CD14-positive monocyte (primary cell): ENCODE measurements at regions not wholly inside any gene's neighbourhood (a gene's known extent, or its start where the extent isn't known, plus 50 kb on each side); places are given as distances from the start of the nearest gene placed in this dataset.

ENCODE experiments used
- DNase-seq, 3 donors: peaks; one replicate each; pipeline ENCODE4 v3.0.0-alpha.2; 2011 to 2022
- H2AFZ ChIP-seq: 2 replicates; pipeline ENCODE4 v1.6.0; 2012; ENCODE audit warnings: mild to moderate bottlenecking, low read depth, low read length, inconsistent platforms; ENCODE audit not compliant: insufficient read depth, poor library complexity, severe bottlenecking
- H3K27ac ChIP-seq, 2 donors: 1 replicate in 1 of 2; 2 replicates in 1 of 2; pipeline ENCODE4 v1.5.1; 2012 to 2013; ENCODE audit warnings: low read length in 2 of 2, control low read depth in 1 of 2, inconsistent platforms in 1 of 2, low read depth in 1 of 2, mild to moderate bottlenecking in 1 of 2
- H3K27me3 ChIP-seq, 2 donors: one replicate each; pipeline versions ENCODE4 v1.6.0 to v1.6.1; 2011 to 2013; ENCODE audit warnings: low read length in 2 of 2; ENCODE audit not compliant: control insufficient read depth in 2 of 2, insufficient read depth in 2 of 2
- H3K36me3 ChIP-seq, 2 donors: replicated peaks in 1 of 2; 1 replicate in 1 of 2; 2 replicates in 1 of 2; pipeline versions ENCODE4 v1.5.1 to v1.6.1; 2012 to 2013; ENCODE audit warnings: low read length in 2 of 2, control low read depth in 1 of 2, inconsistent platforms in 1 of 2, mild to moderate bottlenecking in 1 of 2; ENCODE audit not compliant: insufficient read depth in 2 of 2, control insufficient read depth in 1 of 2
- H3K4me1 ChIP-seq, 2 donors: 1 replicate in 1 of 2; 2 replicates in 1 of 2; pipeline versions ENCODE4 v1.5.1 to v1.6.1; 2012 to 2013; ENCODE audit warnings: low read length in 2 of 2, control low read depth in 1 of 2, inconsistent platforms in 1 of 2, mild to moderate bottlenecking in 1 of 2, moderate library complexity in 1 of 2; ENCODE audit not compliant: insufficient read depth in 2 of 2, control insufficient read depth in 1 of 2
- H3K4me2 ChIP-seq: replicated peaks from 2 replicates; pipeline ENCODE3; 2012; ENCODE audit warnings: low read length, moderate library complexity, mild to moderate bottlenecking; ENCODE audit not compliant: poor library complexity, severe bottlenecking; ENCODE audit errors: extremely low read depth
- H3K4me3 ChIP-seq, 3 experiments: fragments of 200-600 bp in 1 of 3; sonication (generic) in 1 of 3; replicated peaks in 1 of 3; 1 replicate in 2 of 3; 2 replicates in 1 of 3; pipeline ENCODE4 v1.5.1; 2011 to 2013; ENCODE audit warnings: low read length in 3 of 3, mild to moderate bottlenecking in 3 of 3, control low read depth in 2 of 3, low read depth in 2 of 3, inconsistent platforms in 1 of 3, moderate library complexity in 1 of 3
- H3K79me2 ChIP-seq: 2 replicates; pipeline ENCODE4 v1.6.0; 2012; ENCODE audit warnings: mild to moderate bottlenecking, control low read depth, inconsistent platforms, low read length, moderate library complexity; ENCODE audit not compliant: insufficient read depth
- H3K9ac ChIP-seq: 2 replicates; pipeline ENCODE4 v1.6.0; 2017; ENCODE audit warnings: low read length, mild to moderate bottlenecking; ENCODE audit not compliant: insufficient read depth, poor library complexity, severe bottlenecking
- H3K9me3 ChIP-seq, 2 donors: replicated peaks in 1 of 2; 1 replicate in 1 of 2; 2 replicates in 1 of 2; pipeline versions ENCODE4 v1.5.1 to v1.6.1; 2012 to 2013; ENCODE audit warnings: low read length in 2 of 2, control low read depth in 1 of 2; ENCODE audit not compliant: control insufficient read depth in 1 of 2, insufficient read depth in 1 of 2
- H4K20me1 ChIP-seq: 2 replicates; pipeline ENCODE4 v1.6.0; 2012; ENCODE audit warnings: mild to moderate bottlenecking, low read length, control low read depth, moderate library complexity; ENCODE audit not compliant: insufficient read depth
- H3K27ac Mint-ChIP-seq, 7 donors: one replicate each; pipeline ENCODE4 v1.8.0; 2020; ENCODE audit warnings: mild to moderate bottlenecking in 7 of 7, mixed read lengths in 7 of 7, moderate library complexity in 6 of 7, inconsistent platforms in 2 of 7
- H3K27me3 Mint-ChIP-seq, 3 donors: one replicate each; pipeline ENCODE4 v1.8.0; 2021 to 2022; ENCODE audit warnings: low read depth in 3 of 3, mild to moderate bottlenecking in 3 of 3, mixed read lengths in 3 of 3, moderate library complexity in 3 of 3, inconsistent platforms in 1 of 3
- H3K36me3 Mint-ChIP-seq, 2 donors: one replicate each; pipeline ENCODE4 v1.8.0; 2020; ENCODE audit warnings: mixed read lengths in 2 of 2, inconsistent platforms in 1 of 2, mild to moderate bottlenecking in 1 of 2
- H3K4me1 Mint-ChIP-seq: one replicate; pipeline ENCODE4 v1.8.0; 2020; ENCODE audit warnings: mild to moderate bottlenecking, mixed read lengths
- H3K4me3 Mint-ChIP-seq, 2 donors: one replicate each; pipeline ENCODE4 v1.8.0; 2020; ENCODE audit warnings: mild to moderate bottlenecking in 2 of 2, mixed read lengths in 2 of 2, moderate library complexity in 1 of 2
- H3K9me3 Mint-ChIP-seq, 7 donors: one replicate each; pipeline ENCODE4 v1.8.0; 2020 to 2022; ENCODE audit warnings: mixed read lengths in 7 of 7, mild to moderate bottlenecking in 6 of 7, moderate library complexity in 6 of 7, inconsistent platforms in 2 of 7
- CTCF ChIP-seq: fragments of 200-600 bp; IDR thresholded peaks from one replicate; pipeline ENCODE4 v1.8.0; 2022; ENCODE audit warnings: antibody characterized with exemption, mild to moderate bottlenecking
- WGBS: methylation state at CpG from one replicate; pipeline ENCODE4 v1.1.5; 2013; ENCODE audit warnings: missing lambda C conversion rate; ENCODE audit not compliant: insufficient coverage; 5-methylcytosine and 5-hydroxymethylcytosine counted together
- intact Hi-C, 2 donors: fragments of 100-400 bp; cut with micrococcal nuclease; formaldehyde crosslinking; loops; one replicate each; pipeline versions ENCODE4 v1.15.0 to v1.15.1; 2023

GRCh38 chr2:128783896-128784295 is 465.2 kb upstream of the HS6ST1 start:
- Mint-ChIP-seq H3K4me1 (no peaks in the 10 kb centered on the region), H3K9me3 (peaks cover 3 to 8% (median 6%) of the 10 kb centered on the region in 7 donors), H3K27me3 (peaks cover 0 to 5% (median 2%) of the 10 kb centered on the region in 3 donors), H3K4me3 (no peak overlapping the region), H3K27ac (no peak overlapping the region), H3K36me3 (no peaks in the 10 kb centered on the region)
- H3K4me2 ChIP-seq, result no peak overlapping the region
- H3K4me3 ChIP-seq, result no peak overlapping the region
- no peaks in the 10 kb centered on the region for H4K20me1 ChIP-seq
- no peak for DNase-seq
- intact Hi-C loops, result no loop called here
- no peak overlapping the region for H3K27ac ChIP-seq
- no peaks in the 10 kb centered on the region for H3K4me1 ChIP-seq
- no peak overlapping the region for H2AFZ ChIP-seq
- peaks cover 0 to 5% of the 10 kb centered on the region in 2 donors for H3K9me3 ChIP-seq
- TF ChIP-seq CTCF, result no peak
- no peaks in the 10 kb centered on the region for H3K79me2 ChIP-seq
- H3K36me3 ChIP-seq, result no peaks in the 10 kb centered on the region
- WGBS, result 90% methylated on average over 4 of the region's 10 CpGs
- no peak overlapping the region for H3K9ac ChIP-seq
- no peaks in the 10 kb centered on the region for H3K27me3 ChIP-seq

- Mint-ChIP-seq H3K27me3 (peaks cover 0 to 5% (median 2%) of the 10 kb centered on the region in 3 donors), H3K36me3 (no peaks in the 10 kb centered on the region), H3K9me3 (peaks cover 3 to 8% (median 5%) of the 10 kb centered on the region in 7 donors), H3K4me1 (no peaks in the 10 kb centered on the region), H3K27ac (no peak overlapping the region), H3K4me3 (no peak overlapping the region)
- H3K79me2 ChIP-seq, result no peaks in the 10 kb centered on the region
- H3K9ac ChIP-seq, result no peak overlapping the region
- TF ChIP-seq CTCF, result no peak
- intact Hi-C loops, result no loop called here
- no peak overlapping the region for H3K4me2 ChIP-seq
- H3K27ac ChIP-seq, result no peak overlapping the region
- no peaks in the 10 kb centered on the region for H3K36me3 ChIP-seq
- no peaks in the 10 kb centered on the region for H3K27me3 ChIP-seq
- no peak for DNase-seq
- no peaks in the 10 kb centered on the region for H4K20me1 ChIP-seq
- H3K9me3 ChIP-seq, result peaks cover 0 to 6% of the 10 kb centered on the region in 2 donors
- 96% methylated on average over 14 of the region's 18 CpGs for WGBS
- no peak overlapping the region for H2AFZ ChIP-seq
- H3K4me3 ChIP-seq, result no peak overlapping the region
- no peaks in the 10 kb centered on the region for H3K4me1 ChIP-seq
Measured at GRCh38 chr2:128784626-128785306, 466.1 kb upstream of the HS6ST1 start.
